ENCODE measurements at regions not wholly inside any gene's neighbourhood (a gene's known extent, or its start where the extent isn't known, plus 50 kb on each side); places are given as distances from the start of the nearest gene placed in this dataset.

DNA sequence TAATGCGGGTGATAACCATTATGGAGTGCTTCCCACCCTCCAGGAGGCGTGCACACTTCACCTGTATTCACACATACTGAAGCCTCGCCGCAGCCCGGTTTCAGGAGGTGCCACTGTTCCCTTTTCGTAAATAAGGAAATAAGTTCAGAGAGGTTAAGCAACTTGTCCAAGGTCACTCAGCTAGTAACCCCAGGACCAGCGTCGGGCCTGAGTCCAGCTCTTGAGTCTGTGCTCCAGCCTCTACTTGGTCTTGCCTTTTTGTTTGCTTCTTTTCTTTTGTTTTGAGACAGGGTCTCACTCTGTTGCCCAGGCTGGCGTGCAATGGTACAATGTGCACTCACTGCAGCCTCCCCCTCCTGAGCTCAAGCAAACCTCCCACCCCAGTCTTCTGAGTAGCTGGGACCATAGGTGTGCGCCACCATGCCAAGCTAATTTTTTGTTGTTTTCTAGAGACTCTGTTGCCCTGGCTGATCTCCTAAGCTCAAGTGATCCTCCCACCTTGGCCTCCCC is 63.5 kb upstream of the CIBAR2 start:
- Histone ChIP-seq H3K36me3 (ENCODE audit: insufficient read depth, low read length) (no peaks in the 10 kb centered on the region), H3K4me1 (ENCODE audit: insufficient read depth, low read length) (peaks cover 31% of the 10 kb centered on the region), H3K4me3 (ENCODE audit: low read length) (no peak overlapping the region), H3K27me3 (ENCODE audit: insufficient read depth, low read length) (peaks cover 7% of the 10 kb centered on the region), H3K9me3 (ENCODE audit: insufficient read depth, low read depth, low read length) (no peaks in the 10 kb centered on the region), H3K9ac (ENCODE audit: low read depth, low read length) (no peak overlapping the region), H3K27ac (ENCODE audit: low read depth, low read length) (no peak overlapping the region)
- WGBS, result 89% methylated on average over 10 of the region's 10 CpGs

GRCh38 chr16:85176541-85177447 is 64.5 kb upstream of the CIBAR2 start:
- Histone ChIP-seq H3K36me3 (ENCODE audit: insufficient read depth, low read length) (no peaks in the 10 kb centered on the region), H3K9me3 (ENCODE audit: insufficient read depth, low read depth, low read length) (no peaks in the 10 kb centered on the region), H3K27me3 (ENCODE audit: insufficient read depth, low read length) (no peaks in the 10 kb centered on the region), H3K9ac (ENCODE audit: low read depth, low read length) (no peak overlapping the region), H3K4me3 (ENCODE audit: low read length) (no peak overlapping the region), H3K4me1 (ENCODE audit: insufficient read depth, low read length) (peaks cover 31% of the 10 kb centered on the region), H3K27ac (ENCODE audit: low read depth, low read length) (no peak overlapping the region)
- 90% methylated on average over 26 of the region's 26 CpGs for WGBS

DNA sequence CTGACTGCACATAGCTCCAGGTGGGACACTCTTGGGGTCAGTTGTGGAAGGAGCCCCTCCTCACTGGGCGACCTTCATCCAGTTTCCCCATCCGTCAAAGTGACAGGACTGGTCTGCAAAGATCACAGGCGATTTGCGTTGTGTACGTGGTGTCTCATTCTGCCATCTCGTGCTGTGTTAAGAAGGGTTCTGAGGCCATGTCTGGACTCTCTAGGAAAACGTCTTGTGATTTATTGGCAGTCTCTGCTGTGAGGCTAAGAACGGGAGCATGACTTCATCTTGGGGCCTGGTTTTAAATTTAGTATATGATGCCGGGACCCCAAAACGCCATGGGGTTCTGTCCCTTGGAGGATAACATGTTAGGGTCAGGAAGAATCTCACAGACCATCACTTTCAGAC is 65.2 kb upstream of the CIBAR2 start:
- Histone ChIP-seq H3K9me3 (ENCODE audit: insufficient read depth, low read depth, low read length) (no peaks in the 10 kb centered on the region), H3K27me3 (ENCODE audit: insufficient read depth, low read length) (no peaks in the 10 kb centered on the region), H3K4me1 (ENCODE audit: insufficient read depth, low read length) (peaks cover 27% of the 10 kb centered on the region), H3K36me3 (ENCODE audit: insufficient read depth, low read length) (no peaks in the 10 kb centered on the region), H3K27ac (ENCODE audit: low read depth, low read length) (no peak overlapping the region), H3K4me3 (ENCODE audit: low read length) (no peak overlapping the region), H3K9ac (ENCODE audit: low read depth, low read length) (no peak overlapping the region)
- 92% methylated on average over 10 of the region's 10 CpGs for WGBS

- H3K27me3 ChIP-seq (ENCODE audit: insufficient read depth, low read length), result no peaks in the 10 kb centered on the region
- 88% methylated on average over 14 of the region's 14 CpGs for WGBS
These were observed 65.8 kb upstream of the CIBAR2 start for GRCh38 chr16:85178006-85178591.

DNA sequence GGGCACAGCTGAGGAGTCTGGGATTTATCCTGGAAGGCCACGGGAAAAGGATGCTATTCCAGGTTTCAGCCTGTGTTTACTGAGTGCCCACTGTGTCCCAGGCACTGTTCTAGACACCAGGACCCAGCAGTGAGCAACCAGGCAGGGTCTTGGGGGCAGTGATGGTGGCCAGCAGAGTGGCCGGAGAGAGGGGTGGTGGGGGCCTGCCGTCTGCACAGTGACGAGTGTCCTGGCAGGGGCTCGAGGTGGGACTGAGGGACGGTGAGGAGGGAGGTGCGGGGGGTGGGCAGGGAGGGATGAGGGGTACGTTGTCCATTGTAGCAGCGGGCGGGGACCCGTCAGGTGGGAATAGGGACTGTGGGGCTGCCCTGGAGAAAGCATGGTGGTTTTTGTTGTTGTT is 66.3 kb upstream of the CIBAR2 start:
- H3K27me3 ChIP-seq (ENCODE audit: insufficient read depth, low read length), result no peaks in the 10 kb centered on the region
- H3K36me3 ChIP-seq (ENCODE audit: insufficient read depth, low read length), result peaks cover 2% of the 10 kb centered on the region; the same call in 1 of the 2 replicates
- H3K27ac ChIP-seq (ENCODE audit: low read depth, low read length), result no peak overlapping the region
- H3K4me3 ChIP-seq (ENCODE audit: low read length), result no peak overlapping the region
- no peaks in the 10 kb centered on the region for H3K9me3 ChIP-seq (ENCODE audit: insufficient read depth, low read depth, low read length)
- 92% methylated on average over 11 of the region's 11 CpGs for WGBS
- H3K4me1 ChIP-seq (ENCODE audit: insufficient read depth, low read length), result peaks cover 19% of the 10 kb centered on the region
- no peak overlapping the region for H3K9ac ChIP-seq (ENCODE audit: low read depth, low read length)

More at GRCh38 chr16:85178006-85178591, 65.8 kb upstream of the CIBAR2 start:
- H3K9me3 ChIP-seq (ENCODE audit: insufficient read depth, low read depth, low read length), result no peaks in the 10 kb centered on the region
- H3K9ac ChIP-seq (ENCODE audit: low read depth, low read length), result no peak overlapping the region
- H3K4me1 ChIP-seq (ENCODE audit: insufficient read depth, low read length), result peaks cover 24% of the 10 kb centered on the region
- H3K4me3 ChIP-seq (ENCODE audit: low read length), result no peak overlapping the region
- no peaks in the 10 kb centered on the region for H3K36me3 ChIP-seq (ENCODE audit: insufficient read depth, low read length)
- no peak overlapping the region for H3K27ac ChIP-seq (ENCODE audit: low read depth, low read length)

DNA sequence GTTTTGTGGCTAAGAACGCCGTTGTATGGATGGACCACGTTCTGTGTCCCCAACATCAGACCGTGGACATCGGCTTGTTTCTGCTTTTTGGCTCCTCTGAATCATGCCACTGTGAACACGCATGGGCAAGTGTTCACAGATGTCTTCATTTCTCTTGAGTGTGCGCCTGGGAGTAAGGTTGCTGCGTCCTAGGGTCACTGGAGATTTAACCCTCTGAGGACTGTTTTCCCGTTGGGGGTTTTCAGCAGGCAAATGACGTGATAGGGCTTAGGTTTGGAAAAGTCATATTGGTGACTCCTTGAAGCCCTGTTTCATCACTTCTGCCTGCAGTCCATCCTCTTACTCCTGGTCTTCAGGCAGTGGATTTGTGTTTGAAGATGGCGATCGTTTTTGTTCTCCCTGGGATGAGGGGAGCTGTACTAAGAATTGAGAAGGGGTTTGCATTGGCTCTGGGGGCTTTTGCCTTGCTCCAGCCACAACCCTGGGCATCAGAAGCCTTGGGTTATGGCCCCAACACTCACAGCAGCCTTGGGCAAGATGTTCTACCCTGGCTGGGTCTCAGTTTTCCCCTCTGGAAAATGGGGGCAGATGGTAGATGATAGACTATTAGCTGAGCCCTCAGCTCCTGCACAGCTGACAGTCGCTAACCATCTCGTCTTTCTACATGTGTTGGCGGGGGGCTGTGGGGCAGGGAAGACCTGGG is 67.2 kb upstream of the CIBAR2 start:
- peaks cover 11% of the 10 kb centered on the region; the same call in 1 of the 2 replicates for H3K36me3 ChIP-seq (ENCODE audit: insufficient read depth, low read length)
- 92% methylated on average over 15 of the region's 15 CpGs for WGBS
- no peak overlapping the region for H3K27ac ChIP-seq (ENCODE audit: low read depth, low read length)
- peaks cover 7% of the 10 kb centered on the region for H3K9me3 ChIP-seq (ENCODE audit: insufficient read depth, low read depth, low read length)
- H3K4me3 ChIP-seq (ENCODE audit: low read length), result no peak overlapping the region
- H3K9ac ChIP-seq (ENCODE audit: low read depth, low read length), result no peak overlapping the region
- peaks cover 10% of the 10 kb centered on the region for H3K4me1 ChIP-seq (ENCODE audit: insufficient read depth, low read length)
- no peaks in the 10 kb centered on the region for H3K27me3 ChIP-seq (ENCODE audit: insufficient read depth, low read length)

DNA sequence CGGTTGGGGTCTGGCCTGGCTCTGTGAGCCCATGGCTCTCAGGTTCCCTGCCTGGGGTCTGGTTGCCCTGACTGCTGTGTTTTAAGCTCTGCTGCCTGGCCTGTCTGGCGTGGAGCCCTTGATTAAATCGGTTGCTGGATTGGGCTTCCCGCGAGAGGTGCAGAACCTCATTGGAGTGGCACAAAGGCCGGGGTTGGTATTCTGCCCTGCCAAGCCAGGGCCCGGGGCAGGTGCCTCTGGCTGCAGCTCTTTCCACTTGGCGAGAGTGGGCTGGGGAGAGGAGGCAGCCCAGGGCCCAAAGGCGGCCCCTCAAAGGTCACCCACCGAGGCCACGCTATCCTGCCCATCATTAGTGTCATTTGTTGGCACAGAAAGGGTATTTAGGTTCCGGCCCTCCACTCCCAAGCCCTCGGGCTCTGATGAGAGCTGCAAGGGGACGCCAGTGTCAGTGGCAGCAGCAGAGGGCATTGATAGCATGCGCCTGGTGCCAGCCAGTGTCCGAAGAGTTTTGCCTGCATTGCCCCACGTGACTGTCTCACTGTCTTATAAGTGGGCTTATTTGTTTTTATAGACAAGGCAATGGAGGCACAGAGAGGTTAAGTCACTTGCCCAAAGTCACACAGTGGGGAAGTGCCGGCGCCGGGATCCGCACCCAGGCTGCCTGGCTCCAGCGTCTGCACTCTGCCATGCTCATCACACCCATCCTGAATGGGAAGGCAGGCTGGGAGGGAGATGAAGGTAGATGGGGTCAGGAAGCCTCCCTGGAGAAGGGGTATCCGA is 68.0 kb upstream of the CIBAR2 start:
- Histone ChIP-seq H3K4me1 (ENCODE audit: insufficient read depth, low read length) (peaks cover 3% of the 10 kb centered on the region; the same call in 1 of the 2 replicates), H3K9ac (ENCODE audit: low read depth, low read length) (no peak overlapping the region), H3K27me3 (ENCODE audit: insufficient read depth, low read length) (no peaks in the 10 kb centered on the region), H3K9me3 (ENCODE audit: insufficient read depth, low read depth, low read length) (peaks cover 11% of the 10 kb centered on the region), H3K27ac (ENCODE audit: low read depth, low read length) (no peak overlapping the region), H3K36me3 (ENCODE audit: insufficient read depth, low read length) (peaks cover 18% of the 10 kb centered on the region; the same call in 1 of the 2 replicates), H3K4me3 (ENCODE audit: low read length) (no peak overlapping the region)
- WGBS, result 94% methylated on average over 23 of the region's 23 CpGs

DNA sequence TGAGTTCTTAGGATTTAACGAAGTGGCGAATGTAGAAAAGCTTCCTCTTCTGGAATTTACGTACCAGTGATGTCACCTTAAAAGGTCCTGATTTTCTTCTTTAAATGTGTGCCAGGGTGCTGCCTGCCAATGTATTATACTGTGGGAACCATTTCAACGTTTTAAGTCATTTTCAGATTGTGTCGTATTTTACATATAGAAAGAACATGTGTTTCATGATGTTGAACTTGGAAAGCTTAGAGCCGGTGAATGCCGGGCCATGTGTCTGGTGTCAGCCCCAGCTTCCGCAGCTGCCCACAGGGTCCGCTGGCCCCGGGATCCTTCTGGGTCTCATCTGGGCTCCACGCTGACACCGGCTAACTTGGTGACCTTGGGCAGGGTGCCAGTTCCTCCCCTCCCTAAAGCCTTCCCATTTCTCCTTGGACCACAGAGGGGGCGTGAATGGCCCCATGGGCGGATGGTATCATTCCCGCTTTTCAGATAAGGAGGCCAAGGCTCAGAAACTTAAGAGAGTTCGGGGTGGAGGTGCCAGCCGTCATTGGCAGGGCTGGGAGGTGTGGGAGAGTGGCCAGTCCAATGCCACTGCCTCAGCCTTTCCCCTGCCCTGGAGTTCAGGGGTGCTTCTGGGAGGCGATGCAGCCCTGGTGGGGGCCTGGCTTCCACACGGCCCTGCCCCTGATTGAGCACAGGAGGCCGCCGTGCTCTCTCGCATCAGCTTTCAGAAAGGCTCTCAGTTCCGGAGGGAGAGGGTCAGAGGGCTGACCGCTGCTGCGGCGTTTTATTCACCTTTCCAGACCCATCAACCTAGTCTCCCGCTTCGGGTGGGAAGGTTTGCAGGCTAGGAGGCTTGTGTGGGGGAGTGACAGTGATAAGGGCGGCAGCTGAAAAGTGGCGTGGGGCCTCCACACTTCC is 68.8 kb upstream of the CIBAR2 start:
- WGBS, result 92% methylated on average over 29 of the region's 30 CpGs

DNA sequence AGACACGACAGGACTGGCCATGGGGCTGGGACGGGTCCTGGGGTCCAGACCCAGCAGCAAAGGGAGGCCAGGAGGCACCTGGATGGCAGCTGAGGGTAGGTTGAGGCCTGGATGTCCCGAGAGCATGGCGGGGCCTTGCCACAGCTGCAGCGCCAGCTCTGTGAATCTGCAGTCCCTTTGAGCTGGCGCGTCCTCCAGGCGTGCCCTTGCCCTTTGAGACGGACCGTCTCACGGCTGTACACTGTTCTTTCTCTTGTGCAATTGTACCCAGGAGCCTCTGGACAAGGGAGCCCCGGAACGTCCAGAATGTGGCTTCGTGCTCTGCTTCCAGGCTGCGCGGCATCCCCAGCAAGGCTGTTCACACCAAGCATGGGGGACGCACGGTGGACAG is 69.5 kb upstream of the CIBAR2 start:
- H3K9ac ChIP-seq (ENCODE audit: low read depth, low read length), result no peak overlapping the region
- WGBS, result 95% methylated on average over 18 of the region's 18 CpGs

More for the DNA sequence above, 68.8 kb upstream of the CIBAR2 start:
- Histone ChIP-seq H3K4me3 (ENCODE audit: low read length) (no peak overlapping the region), H3K4me1 (ENCODE audit: insufficient read depth, low read length) (0 out of 2 replicates have a peak, but pooled peaks cover 3% of the 10 kb centered on the region), H3K9me3 (ENCODE audit: insufficient read depth, low read depth, low read length) (peaks cover 11% of the 10 kb centered on the region), H3K27ac (ENCODE audit: low read depth, low read length) (no peak overlapping the region), H3K27me3 (ENCODE audit: insufficient read depth, low read length) (no peaks in the 10 kb centered on the region), H3K9ac (ENCODE audit: low read depth, low read length) (no peak overlapping the region; the same call in 1 of the 2 replicates), H3K36me3 (ENCODE audit: insufficient read depth, low read length) (peaks cover 20% of the 10 kb centered on the region; the same call in 1 of the 2 replicates)

More for the DNA sequence above, 69.5 kb upstream of the CIBAR2 start:
- Histone ChIP-seq H3K4me1 (ENCODE audit: insufficient read depth, low read length) (peaks cover 2% of the 10 kb centered on the region; the same call in 1 of the 2 replicates), H3K9me3 (ENCODE audit: insufficient read depth, low read depth, low read length) (peaks cover 11% of the 10 kb centered on the region), H3K27ac (ENCODE audit: low read depth, low read length) (no peak overlapping the region), H3K27me3 (ENCODE audit: insufficient read depth, low read length) (no peaks in the 10 kb centered on the region), H3K36me3 (ENCODE audit: insufficient read depth, low read length) (peaks cover 20% of the 10 kb centered on the region; the same call in 1 of the 2 replicates), H3K4me3 (ENCODE audit: low read length) (no peak overlapping the region)
